Activated CD4-positive, alpha-beta memory T cell treated with anti-CD3 and anti-CD28 coated beads, Interleukin-2, amount 10 ng/mL, durations not matched to agents 7 days and 5 days (primary cell): ENCODE measurements at regions not wholly inside any gene's neighbourhood (a gene's known extent, or its start where the extent isn't known, plus 50 kb on each side); places are given as distances from the start of the nearest gene placed in this dataset.

Experiments used
- CTCF ChIA-PET: fragments of 350-600 bp; sonication (Branson Sonifier 250); formaldehyde crosslinking; loops from one replicate; lab custom pipeline; 2021; ENCODE audit warnings: antibody characterized with exemption, inconsistent platforms; lab: Charles Lee
- POLR2A ChIA-PET: fragments of 350-600 bp; sonication (Branson Sonifier 250); formaldehyde crosslinking; loops from one replicate; lab custom pipeline; 2021; ENCODE audit warnings: antibody characterized with exemption; lab: Charles Lee
- DNase-seq: peaks from one replicate; pipeline ENCODE4 v3.0.0-alpha.2; 2020
- H3K27ac Mint-ChIP-seq: one replicate; pipeline ENCODE4 v1.8.0; 2021; ENCODE audit warnings: mild to moderate bottlenecking, mixed read lengths
- H3K27me3 Mint-ChIP-seq: one replicate; pipeline ENCODE4 v1.8.0; 2021; ENCODE audit warnings: mixed read lengths
- H3K36me3 Mint-ChIP-seq: one replicate; pipeline ENCODE4 v1.8.0; 2021; ENCODE audit warnings: low read depth, mixed read lengths
- H3K4me1 Mint-ChIP-seq: one replicate; pipeline ENCODE4 v1.8.0; 2021; ENCODE audit warnings: mixed read lengths
- H3K4me3 Mint-ChIP-seq: one replicate; pipeline ENCODE4 v1.8.0; 2021; ENCODE audit warnings: mild to moderate bottlenecking, mixed read lengths
- H3K9me3 Mint-ChIP-seq: one replicate; pipeline ENCODE4 v1.8.0; 2021; ENCODE audit warnings: mixed read lengths

- Mint-ChIP-seq H3K4me3 (no peak overlapping the region), H3K4me1 (no peaks in the 10 kb centered on the region), H3K27me3 (peaks cover 27% of the 10 kb centered on the region), H3K27ac (no peak overlapping the region), H3K9me3 (peaks cover 4% of the 10 kb centered on the region), H3K36me3 (no peaks in the 10 kb centered on the region)
- POLR2A ChIA-PET = no interaction called here
- CTCF ChIA-PET = no interaction called here
- DNase-seq = no peak
Observed at GRCh38 chr1:209458921-209459320, 124.6 kb upstream of the CAMK1G start.

DNA sequence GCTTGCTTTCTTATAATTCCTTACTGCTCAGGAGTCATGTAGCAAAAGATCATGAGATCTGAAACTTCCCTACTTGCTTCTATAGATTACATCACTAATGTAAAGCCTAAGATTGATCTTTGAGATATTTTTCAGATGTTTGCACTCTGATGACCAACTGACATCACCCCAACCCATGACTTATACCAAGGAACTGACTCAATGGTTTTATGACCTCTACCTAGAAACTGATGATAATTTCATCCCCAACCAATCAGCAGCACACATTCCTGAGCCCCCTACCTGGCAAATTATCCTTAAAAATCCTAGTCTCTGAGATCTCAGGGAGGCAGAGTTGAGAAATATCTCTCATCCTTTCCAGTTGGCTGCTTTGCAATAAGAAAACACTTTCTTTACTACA, 122.3 kb upstream of the CAMK1G start:
- no peaks in the 10 kb centered on the region for H3K4me1 Mint-ChIP-seq
- H3K36me3 Mint-ChIP-seq = no peaks in the 10 kb centered on the region
- peaks cover 31% of the 10 kb centered on the region for H3K27me3 Mint-ChIP-seq
- peaks cover 4% of the 10 kb centered on the region for H3K9me3 Mint-ChIP-seq
- CTCF ChIA-PET = no interaction called here
- no peak overlapping the region for H3K4me3 Mint-ChIP-seq
- no peak overlapping the region for H3K27ac Mint-ChIP-seq
- POLR2A ChIA-PET = no interaction called here
- DNase-seq = no peak

GRCh38 chr1:209462433-209462832, 121.1 kb upstream of the CAMK1G start:
- Mint-ChIP-seq H3K36me3 (no peaks in the 10 kb centered on the region), H3K4me3 (no peak overlapping the region), H3K27ac (no peak overlapping the region), H3K9me3 (peaks cover 4% of the 10 kb centered on the region), H3K4me1 (no peaks in the 10 kb centered on the region), H3K27me3 (peaks cover 29% of the 10 kb centered on the region)
- CTCF ChIA-PET = no interaction called here
- POLR2A ChIA-PET = no interaction called here
- no peak for DNase-seq

GRCh38 chr1:209463441-209463840, 120.1 kb upstream of the CAMK1G start:
- Mint-ChIP-seq H3K4me1 (no peaks in the 10 kb centered on the region), H3K27me3 (peaks cover 32% of the 10 kb centered on the region), H3K36me3 (no peaks in the 10 kb centered on the region), H3K4me3 (no peak overlapping the region), H3K9me3 (peaks cover 4% of the 10 kb centered on the region), H3K27ac (no peak overlapping the region)
- DNase-seq = no peak
- ChIA-PET CTCF (no interaction called here), POLR2A (no interaction called here)

GRCh38 chr1:209473025-209473424, 110.5 kb upstream of the CAMK1G start:
- H3K27me3 Mint-ChIP-seq = peaks cover 10% of the 10 kb centered on the region
- H3K4me3 Mint-ChIP-seq = no peak overlapping the region
- POLR2A ChIA-PET = no interaction called here
- no peaks in the 10 kb centered on the region for H3K36me3 Mint-ChIP-seq
- no peak overlapping the region for H3K27ac Mint-ChIP-seq
- DNase-seq = no peak
- CTCF ChIA-PET = no interaction called here
- no peaks in the 10 kb centered on the region for H3K9me3 Mint-ChIP-seq
- no peaks in the 10 kb centered on the region for H3K4me1 Mint-ChIP-seq

DNA sequence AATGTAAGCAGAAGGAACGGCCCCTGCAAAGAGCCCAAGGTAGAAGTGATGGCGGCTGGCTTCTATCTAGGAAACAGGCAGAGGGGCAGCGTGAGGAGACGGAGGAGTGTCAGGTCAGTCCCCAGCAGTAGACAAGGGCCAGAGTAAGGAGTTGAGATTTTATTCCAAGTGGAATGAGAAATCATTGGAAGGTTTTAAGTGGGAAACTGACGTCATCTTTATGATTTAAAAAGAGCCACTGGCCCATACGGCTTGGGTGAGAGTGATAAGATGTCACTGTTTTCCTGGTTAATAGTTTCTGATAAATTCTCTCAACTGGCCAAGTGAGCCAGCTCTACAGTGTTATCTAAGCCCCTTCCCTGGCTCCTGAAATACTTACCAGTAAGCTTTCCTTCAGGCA, 103.2 kb upstream of the CAMK1G start:
- ChIA-PET POLR2A (no interaction called here), CTCF (interaction anchor here (1.5 kb wide), 1 partner anchor 85 kb away, joined by 3 read pairs; no protein-coding TSS in a partner anchor)
- Mint-ChIP-seq H3K4me1 (peaks cover 8% of the 10 kb centered on the region), H3K36me3 (no peaks in the 10 kb centered on the region), H3K27ac (no peak overlapping the region), H3K4me3 (no peak overlapping the region), H3K9me3 (no peaks in the 10 kb centered on the region), H3K27me3 (peaks cover 11% of the 10 kb centered on the region)
- no peak for DNase-seq

- peaks cover 7% of the 10 kb centered on the region for H3K27me3 Mint-ChIP-seq
- H3K36me3 Mint-ChIP-seq = no peaks in the 10 kb centered on the region
- H3K4me1 Mint-ChIP-seq = peaks cover 8% of the 10 kb centered on the region
- H3K4me3 Mint-ChIP-seq = no peak overlapping the region
- H3K9me3 Mint-ChIP-seq = no peaks in the 10 kb centered on the region
- no peak overlapping the region for H3K27ac Mint-ChIP-seq
- ChIA-PET CTCF (no interaction called here), POLR2A (no interaction called here)
- no peak for DNase-seq
Observed at GRCh38 chr1:209483691-209484090, 99.8 kb upstream of the CAMK1G start.

DNA sequence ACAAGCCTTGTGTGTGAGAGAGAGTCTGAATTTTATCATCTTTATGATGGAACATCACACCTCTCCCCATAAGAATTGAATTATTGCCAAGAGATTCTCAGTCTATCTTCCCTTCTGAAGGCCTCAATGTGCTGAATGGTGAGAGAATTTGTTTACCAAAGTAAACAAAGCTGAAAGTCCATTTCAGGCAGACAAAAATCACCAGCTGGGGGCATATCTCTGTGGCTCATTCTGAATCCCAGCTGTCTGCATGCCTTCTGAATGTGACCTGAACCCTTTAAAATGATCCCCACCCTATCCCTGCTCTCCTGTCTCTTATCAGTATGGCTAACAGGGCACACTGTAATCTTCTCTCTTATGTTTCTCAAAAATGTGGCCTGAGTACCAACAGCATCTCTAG, 99.1 kb upstream of the CAMK1G start:
- Mint-ChIP-seq H3K27ac (no peak overlapping the region), H3K36me3 (no peaks in the 10 kb centered on the region), H3K4me3 (no peak overlapping the region), H3K4me1 (peaks cover 8% of the 10 kb centered on the region), H3K9me3 (no peaks in the 10 kb centered on the region), H3K27me3 (peaks cover 4% of the 10 kb centered on the region)
- ChIA-PET POLR2A (no interaction called here), CTCF (no interaction called here)
- DNase-seq = no peak

GRCh38 chr1:209485167-209485566, 98.3 kb upstream of the CAMK1G start:
- CTCF ChIA-PET = interaction anchor here (0.7 kb wide), 1 partner anchor 52 kb away, joined by 3 read pairs; no protein-coding TSS in a partner anchor

GRCh38 chr1:209485751-209486150, 97.8 kb upstream of the CAMK1G start:
- Mint-ChIP-seq H3K27me3 (peaks cover 4% of the 10 kb centered on the region), H3K27ac (no peak overlapping the region), H3K4me3 (no peak overlapping the region), H3K9me3 (no peaks in the 10 kb centered on the region), H3K36me3 (no peaks in the 10 kb centered on the region), H3K4me1 (peaks cover 8% of the 10 kb centered on the region)
- ChIA-PET CTCF (interaction anchor here (0.7 kb wide), 1 partner anchor 53 kb away, joined by 3 read pairs; no protein-coding TSS in a partner anchor), POLR2A (no interaction called here)
- no peak for DNase-seq

More at GRCh38 chr1:209485167-209485566, 98.3 kb upstream of the CAMK1G start:
- peaks cover 8% of the 10 kb centered on the region for H3K4me1 Mint-ChIP-seq
- no peak overlapping the region for H3K27ac Mint-ChIP-seq
- no peak overlapping the region for H3K4me3 Mint-ChIP-seq
- peaks cover 5% of the 10 kb centered on the region for H3K27me3 Mint-ChIP-seq
- no peak for DNase-seq
- no peaks in the 10 kb centered on the region for H3K36me3 Mint-ChIP-seq
- POLR2A ChIA-PET = no interaction called here
- no peaks in the 10 kb centered on the region for H3K9me3 Mint-ChIP-seq

GRCh38 chr1:209486861-209487593, 96.5 kb upstream of the CAMK1G start:
- POLR2A ChIA-PET = no interaction called here
- Mint-ChIP-seq H3K4me1 (peaks cover 8% of the 10 kb centered on the region), H3K36me3 (no peaks in the 10 kb centered on the region), H3K27me3 (peaks cover 11% of the 10 kb centered on the region), H3K4me3 (no peak overlapping the region), H3K27ac (no peak overlapping the region), H3K9me3 (no peaks in the 10 kb centered on the region)
- CTCF ChIA-PET = no interaction called here
- no peak for DNase-seq

DNA sequence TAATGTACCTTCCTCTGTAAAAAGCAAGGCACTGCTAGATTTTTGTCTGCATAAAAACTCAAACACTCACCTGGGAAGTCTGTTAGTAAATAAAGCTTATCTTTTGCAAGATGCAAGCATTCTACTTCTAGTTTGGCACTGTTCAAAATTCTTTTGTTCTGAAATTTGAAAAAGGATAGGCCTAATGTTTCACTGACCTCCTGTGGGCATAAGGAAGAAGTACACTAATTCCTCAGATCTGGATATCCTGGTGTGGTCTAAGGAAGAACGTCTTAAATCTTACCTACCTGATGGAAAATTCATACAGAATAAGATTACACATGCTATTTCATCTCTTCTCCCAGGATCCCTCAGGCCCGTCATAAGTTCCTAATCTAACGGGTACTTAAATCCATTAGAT, 93.5 kb upstream of the CAMK1G start:
- Mint-ChIP-seq H3K9me3 (no peaks in the 10 kb centered on the region), H3K27me3 (peaks cover 16% of the 10 kb centered on the region), H3K36me3 (no peaks in the 10 kb centered on the region), H3K4me3 (no peak overlapping the region), H3K27ac (no peak overlapping the region), H3K4me1 (no peaks in the 10 kb centered on the region)
- CTCF ChIA-PET = interaction anchor here (0.6 kb wide), 1 partner anchor 21 kb away, joined by 3 read pairs; no protein-coding TSS in a partner anchor
- DNase-seq = no peak
- POLR2A ChIA-PET = no interaction called here

DNA sequence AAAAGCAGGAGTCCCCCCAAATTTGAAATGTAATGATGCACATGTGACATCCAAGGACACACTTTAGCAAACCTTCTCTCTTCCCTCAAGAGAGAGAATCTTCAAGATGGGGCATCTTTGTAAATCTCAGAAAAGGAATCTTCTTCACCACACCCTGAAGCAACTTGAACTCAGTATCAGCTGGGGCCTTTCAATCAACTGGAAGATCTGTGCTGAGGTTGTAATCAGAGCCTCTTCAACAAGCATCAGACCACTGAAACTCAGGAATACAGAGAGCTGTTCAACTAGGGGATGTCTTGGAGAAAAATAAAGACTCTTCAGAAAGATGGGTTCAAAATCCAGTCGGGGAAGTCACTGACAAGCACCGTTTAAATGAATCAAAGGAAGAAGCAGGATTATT, 92.5 kb upstream of the CAMK1G start:
- POLR2A ChIA-PET = no interaction called here
- Mint-ChIP-seq H3K4me1 (no peaks in the 10 kb centered on the region), H3K27me3 (peaks cover 16% of the 10 kb centered on the region), H3K36me3 (no peaks in the 10 kb centered on the region), H3K9me3 (no peaks in the 10 kb centered on the region), H3K27ac (no peak overlapping the region), H3K4me3 (no peak overlapping the region)
- DNase-seq = no peak
- CTCF ChIA-PET = no interaction called here

GRCh38 chr1:209491496-209491895, 92.0 kb upstream of the CAMK1G start:
- POLR2A ChIA-PET = no interaction called here
- H3K4me1 Mint-ChIP-seq = no peaks in the 10 kb centered on the region
- H3K9me3 Mint-ChIP-seq = no peaks in the 10 kb centered on the region
- peaks cover 16% of the 10 kb centered on the region for H3K27me3 Mint-ChIP-seq
- DNase-seq = no peak
- H3K4me3 Mint-ChIP-seq = no peak overlapping the region
- no peaks in the 10 kb centered on the region for H3K36me3 Mint-ChIP-seq
- no peak overlapping the region for H3K27ac Mint-ChIP-seq
- CTCF ChIA-PET = interaction anchor here (0.6 kb wide), 1 partner anchor 230 kb away, joined by 3 read pairs; no protein-coding TSS in a partner anchor
